ENCODE measurements at regions not wholly inside any gene's neighbourhood (a gene's known extent, or its start where the extent isn't known, plus 50 kb on each side); places are given as distances from the start of the nearest gene placed in this dataset.

DNA sequence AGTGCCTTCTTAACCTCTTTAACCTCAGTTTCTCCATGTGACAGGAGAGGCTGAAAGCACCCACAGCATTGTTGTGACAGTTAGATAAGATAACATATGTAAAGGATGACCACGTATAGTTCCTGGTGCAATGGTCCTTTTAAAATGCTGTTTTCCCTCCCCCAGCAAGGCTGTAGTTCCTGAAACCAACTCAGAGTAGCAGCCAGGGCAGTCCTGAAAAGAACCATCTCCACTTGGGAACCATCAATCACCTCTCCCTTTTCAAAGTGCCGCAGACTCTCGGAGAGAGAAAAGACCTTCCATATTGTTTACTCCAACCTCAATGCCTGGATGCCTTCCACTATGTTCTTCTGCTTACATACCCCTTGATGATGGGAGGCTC, 158.8 kb downstream of the DDX1 start:
- TF ChIP-seq GABPA (IDR thresholded peaks at IDR 0.05; ENCODE audit: low read depth) (no peak), REST (IDR thresholded peaks at IDR 0.05; ENCODE audit: insufficient replicate concordance, low read depth) (no peak), SPI1 (IDR thresholded peaks at IDR 0.05; ENCODE audit: borderline replicate concordance, low read depth) (no peak), POLR2AphosphoS5 (IDR thresholded peaks at IDR 0.05; ENCODE audit: low read depth) (no peak)
- TF ChIP-seq, protein P1, sequence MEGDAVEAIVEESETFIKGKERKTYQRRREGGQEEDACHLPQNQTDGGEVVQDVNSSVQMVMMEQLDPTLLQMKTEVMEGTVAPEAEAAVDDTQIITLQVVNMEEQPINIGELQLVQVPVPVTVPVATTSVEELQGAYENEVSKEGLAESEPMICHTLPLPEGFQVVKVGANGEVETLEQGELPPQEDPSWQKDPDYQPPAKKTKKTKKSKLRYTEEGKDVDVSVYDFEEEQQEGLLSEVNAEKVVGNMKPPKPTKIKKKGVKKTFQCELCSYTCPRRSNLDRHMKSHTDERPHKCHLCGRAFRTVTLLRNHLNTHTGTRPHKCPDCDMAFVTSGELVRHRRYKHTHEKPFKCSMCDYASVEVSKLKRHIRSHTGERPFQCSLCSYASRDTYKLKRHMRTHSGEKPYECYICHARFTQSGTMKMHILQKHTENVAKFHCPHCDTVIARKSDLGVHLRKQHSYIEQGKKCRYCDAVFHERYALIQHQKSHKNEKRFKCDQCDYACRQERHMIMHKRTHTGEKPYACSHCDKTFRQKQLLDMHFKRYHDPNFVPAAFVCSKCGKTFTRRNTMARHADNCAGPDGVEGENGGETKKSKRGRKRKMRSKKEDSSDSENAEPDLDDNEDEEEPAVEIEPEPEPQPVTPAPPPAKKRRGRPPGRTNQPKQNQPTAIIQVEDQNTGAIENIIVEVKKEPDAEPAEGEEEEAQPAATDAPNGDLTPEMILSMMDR (IDR thresholded peaks at IDR 0.05; ENCODE audit: insufficient read depth, low read length), result no peak
- DNase-seq (ENCODE audit: low read depth in 1 of 2, low spot score in 1 of 2), result no peak
- Histone ChIP-seq H3K27ac (replicated peaks) (no peak overlapping the region), H3K27me3 (ENCODE audit: insufficient read depth, poor library complexity, severe bottlenecking) (no peaks in the 10 kb centered on the region), H3K4me3 (replicated peaks; ENCODE audit: insufficient read depth, low read length) (no peak overlapping the region)

DNA sequence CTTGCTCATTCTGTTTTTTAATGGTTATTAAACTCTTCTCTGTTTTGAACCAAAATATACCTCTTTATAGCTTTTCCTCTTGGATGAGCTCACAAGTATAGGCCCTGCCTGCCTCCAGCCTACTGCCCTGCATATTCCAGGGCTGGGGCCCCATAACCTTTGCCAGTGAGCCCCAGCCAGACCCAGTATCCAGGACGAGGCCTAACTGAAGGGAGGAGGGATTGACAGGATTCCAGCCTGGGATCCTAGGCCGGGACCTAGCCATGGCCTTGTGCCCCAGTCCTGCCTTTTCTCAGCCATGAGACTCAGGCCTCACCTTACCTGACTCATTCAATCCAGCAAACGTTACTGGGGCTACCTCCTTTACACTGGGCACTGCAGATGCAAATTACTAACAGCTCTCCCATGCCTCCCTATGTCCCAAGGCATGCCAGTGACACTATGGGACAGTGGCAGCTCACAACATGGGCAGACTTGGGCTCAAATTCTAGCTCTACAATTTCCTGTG, 159.2 kb downstream of the DDX1 start:
- TF ChIP-seq SPI1 (IDR thresholded peaks at IDR 0.05; ENCODE audit: borderline replicate concordance, low read depth), result no peak
- no peak for TF ChIP-seq GABPA (IDR thresholded peaks at IDR 0.05; ENCODE audit: low read depth)
- TF ChIP-seq POLR2AphosphoS5 (IDR thresholded peaks at IDR 0.05; ENCODE audit: low read depth), result no peak
- TF ChIP-seq, protein P1 (IDR thresholded peaks at IDR 0.05; ENCODE audit: insufficient read depth, low read length), result no peak
- TF ChIP-seq REST (IDR thresholded peaks at IDR 0.05; ENCODE audit: insufficient replicate concordance, low read depth), result no peak
- H3K27me3 ChIP-seq (ENCODE audit: insufficient read depth, poor library complexity, severe bottlenecking), result no peaks in the 10 kb centered on the region
- no peak overlapping the region for H3K27ac ChIP-seq (replicated peaks)
- no peak overlapping the region for H3K4me3 ChIP-seq (replicated peaks; ENCODE audit: insufficient read depth, low read length)
- no peak for DNase-seq (ENCODE audit: low read depth in 1 of 2, low spot score in 1 of 2)

- H3K27me3 ChIP-seq (ENCODE audit: insufficient read depth, poor library complexity, severe bottlenecking), result no peaks in the 10 kb centered on the region
- no peak overlapping the region for H3K4me3 ChIP-seq (replicated peaks; ENCODE audit: insufficient read depth, low read length)
- DNase-seq (ENCODE audit: low read depth in 1 of 2, low spot score in 1 of 2), result no peak
- H3K27ac ChIP-seq (replicated peaks), result no peak overlapping the region
- TF ChIP-seq REST (IDR thresholded peaks at IDR 0.05; ENCODE audit: insufficient replicate concordance, low read depth) (no peak), SPI1 (IDR thresholded peaks at IDR 0.05; ENCODE audit: borderline replicate concordance, low read depth) (no peak), GABPA (IDR thresholded peaks at IDR 0.05; ENCODE audit: low read depth) (no peak), POLR2AphosphoS5 (IDR thresholded peaks at IDR 0.05; ENCODE audit: low read depth) (no peak)
- TF ChIP-seq, protein P1 (IDR thresholded peaks at IDR 0.05; ENCODE audit: insufficient read depth, low read length), result no peak
Measured at GRCh38 chr2:15751477-15751876, 159.8 kb downstream of the DDX1 start.

Measured in HL-60 (cell line).